ENCODE measurements at regions not wholly inside any gene's neighbourhood (a gene's known extent, or its start where the extent isn't known, plus 50 kb on each side); places are given as distances from the start of the nearest gene placed in this dataset.
"Not testable (repeated sequence)": the region's sequence is repeated elsewhere in the genome, so short reads cannot be mapped to it uniquely, and the experiment has no call there.

DNA sequence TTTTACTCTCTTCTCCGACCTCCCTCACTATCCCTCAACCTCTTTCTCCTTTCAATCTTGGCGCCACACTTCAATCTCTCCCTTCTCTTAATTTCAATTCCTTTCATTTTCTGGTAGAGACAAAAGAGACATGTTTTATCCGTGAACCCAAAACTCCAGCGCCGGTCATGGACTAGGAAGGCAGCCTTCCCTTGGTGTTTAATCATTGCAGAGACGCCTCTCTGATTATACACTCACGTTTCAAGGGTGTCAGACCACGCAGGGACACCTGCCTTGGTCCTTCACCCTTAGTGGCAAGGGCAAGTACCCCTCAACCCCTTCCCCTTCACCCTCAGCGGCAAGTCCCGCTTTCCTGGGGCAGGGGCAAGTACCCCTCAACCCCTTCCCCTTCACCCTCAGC, 92.3 kb upstream of the CCDC180 start:
- H3K4me3 Mint-ChIP-seq; CTCF ChIA-PET (ENCODE audit: partially characterized antibody); H3K4me3 ChIP-seq (ENCODE audit: low read length in 2 of 2); DNase-seq; H3K9me3 ChIP-seq (ENCODE audit: control insufficient read depth in 1 of 2, low read length in 2 of 2); POLR2A ChIA-PET (ENCODE audit: partially characterized antibody); H3K9me3 Mint-ChIP-seq; H3K27me3 ChIP-seq (ENCODE audit: insufficient read depth, low read length); H3K4me1 ChIP-seq (ENCODE audit: insufficient read depth, low read length); H3K36me3 ChIP-seq (ENCODE audit: insufficient read depth, low read length); H3K36me3 Mint-ChIP-seq; H3K27ac ChIP-seq (ENCODE audit: low read depth, low read length); H3K4me1 Mint-ChIP-seq; H3K27ac Mint-ChIP-seq; intact Hi-C loops (cut with micrococcal nuclease): not testable (repeated sequence)
- H3K27me3 Mint-ChIP-seq: peaks cover 6 to 13% of the 10 kb centered on the region in 2 donors

- H3K4me1 ChIP-seq (ENCODE audit: insufficient read depth, low read length); H3K36me3 ChIP-seq (ENCODE audit: insufficient read depth, low read length); CTCF ChIA-PET (ENCODE audit: partially characterized antibody); H3K27me3 ChIP-seq (ENCODE audit: insufficient read depth, low read length); H3K4me3 Mint-ChIP-seq; H3K4me3 ChIP-seq (ENCODE audit: low read length in 2 of 2); H3K9me3 ChIP-seq (ENCODE audit: control insufficient read depth in 1 of 2, low read length in 2 of 2); H3K4me1 Mint-ChIP-seq; H3K36me3 Mint-ChIP-seq; H3K27me3 Mint-ChIP-seq; H3K27ac ChIP-seq (ENCODE audit: low read depth, low read length); DNase-seq; intact Hi-C loops (cut with micrococcal nuclease); H3K9me3 Mint-ChIP-seq; H3K27ac Mint-ChIP-seq; POLR2A ChIA-PET (ENCODE audit: partially characterized antibody): not testable (repeated sequence)
These were observed 92.9 kb upstream of the CCDC180 start for GRCh38 chr9:97214556-97214955.

GRCh38 chr9:97199683-97200082, 107.8 kb upstream of the CCDC180 start:
- H3K9me3 ChIP-seq (ENCODE audit: control insufficient read depth in 1 of 2, low read length in 2 of 2); H3K4me3 ChIP-seq (ENCODE audit: low read length in 2 of 2); CTCF ChIA-PET (ENCODE audit: partially characterized antibody); H3K27me3 Mint-ChIP-seq; H3K27ac ChIP-seq (ENCODE audit: low read depth, low read length); H3K27me3 ChIP-seq (ENCODE audit: insufficient read depth, low read length); H3K4me3 Mint-ChIP-seq; H3K36me3 ChIP-seq (ENCODE audit: insufficient read depth, low read length); intact Hi-C loops (cut with micrococcal nuclease); POLR2A ChIA-PET (ENCODE audit: partially characterized antibody); H3K36me3 Mint-ChIP-seq; H3K4me1 ChIP-seq (ENCODE audit: insufficient read depth, low read length); H3K4me1 Mint-ChIP-seq; H3K27ac Mint-ChIP-seq: not testable (repeated sequence)
- peaks cover 0 to 37% (median 17%) of the 10 kb centered on the region in 8 donors for H3K9me3 Mint-ChIP-seq
- peak in 1 of 5 donors; percentile 24 for DNase-seq

DNA sequence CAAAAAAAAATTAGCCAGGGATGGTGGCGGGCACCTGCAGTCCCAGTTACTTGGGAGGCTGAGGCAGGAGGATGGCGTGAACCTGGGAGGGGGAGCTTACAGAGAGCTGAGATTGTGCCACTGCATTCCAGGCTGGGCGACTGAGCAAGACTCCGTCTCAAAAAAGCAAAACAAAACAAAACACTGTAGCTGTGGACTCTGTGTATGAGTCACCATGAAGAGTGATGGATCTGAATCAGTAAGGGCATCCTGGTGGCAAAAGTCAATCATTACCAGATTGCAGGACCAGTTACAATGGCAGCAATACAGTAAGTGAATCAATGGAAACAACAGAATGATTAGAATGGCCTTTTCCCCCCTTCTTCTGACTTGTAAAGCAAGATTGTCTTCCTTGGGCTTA, 113.7 kb upstream of the CCDC180 start:
- H3K27me3 Mint-ChIP-seq; H3K9me3 Mint-ChIP-seq; H3K27ac ChIP-seq (ENCODE audit: low read depth, low read length); H3K27me3 ChIP-seq (ENCODE audit: insufficient read depth, low read length); H3K4me1 ChIP-seq (ENCODE audit: insufficient read depth, low read length); POLR2A ChIA-PET (ENCODE audit: partially characterized antibody); CTCF ChIA-PET (ENCODE audit: partially characterized antibody); intact Hi-C loops (cut with micrococcal nuclease); H3K4me3 ChIP-seq (ENCODE audit: low read length in 2 of 2); H3K36me3 ChIP-seq (ENCODE audit: insufficient read depth, low read length); H3K4me3 Mint-ChIP-seq; H3K9me3 ChIP-seq (ENCODE audit: control insufficient read depth in 1 of 2, low read length in 2 of 2); DNase-seq; H3K27ac Mint-ChIP-seq; H3K4me1 Mint-ChIP-seq; H3K36me3 Mint-ChIP-seq: not testable (repeated sequence)

GRCh38 chr9:97188545-97188944, 118.9 kb upstream of the CCDC180 start:
- Mint-ChIP-seq H3K36me3 (peaks cover 2 to 5% of the 10 kb centered on the region in 2 donors), H3K9me3 (peaks cover 0 to 2% (median 0%) of the 10 kb centered on the region in 8 donors), H3K4me3 (no peak overlapping the region), H3K27ac (no peak overlapping the region), H3K27me3 (no peaks in the 10 kb centered on the region), H3K4me1 (no peaks in the 10 kb centered on the region)
- ChIA-PET CTCF (ENCODE audit: partially characterized antibody) (no interaction called here), POLR2A (ENCODE audit: partially characterized antibody) (no interaction called here)
- Histone ChIP-seq H3K27ac (ENCODE audit: low read depth, low read length) (no peak overlapping the region), H3K4me3 (ENCODE audit: low read length in 2 of 2) (no peak overlapping the region), H3K36me3 (ENCODE audit: insufficient read depth, low read length) (no peaks in the 10 kb centered on the region), H3K9me3 (ENCODE audit: control insufficient read depth in 1 of 2, low read length in 2 of 2) (no peaks in the 10 kb centered on the region), H3K4me1 (ENCODE audit: insufficient read depth, low read length) (no peaks in the 10 kb centered on the region), H3K27me3 (ENCODE audit: insufficient read depth, low read length) (no peaks in the 10 kb centered on the region)
- intact Hi-C loops (cut with micrococcal nuclease): no loop called here
- no peak for DNase-seq

DNA sequence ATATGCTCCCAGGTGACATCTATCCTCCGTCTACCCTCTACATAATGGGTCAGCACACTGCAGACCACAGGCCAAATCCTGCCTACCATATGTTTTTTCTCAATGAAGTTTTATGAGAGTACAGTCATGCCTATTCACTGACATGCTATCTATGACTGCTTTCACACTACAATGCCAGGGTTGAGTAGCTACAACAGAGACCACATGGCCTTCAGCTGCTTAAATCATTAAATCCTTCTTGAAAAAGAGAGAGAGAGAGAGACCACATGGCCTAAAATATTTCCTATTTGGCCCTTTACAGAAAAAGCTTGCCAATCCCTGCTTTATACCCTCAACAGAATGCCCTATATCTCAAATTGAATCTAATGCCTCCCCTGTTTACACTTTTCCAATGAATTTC, 119.8 kb upstream of the CCDC180 start:
- POLR2A ChIA-PET (ENCODE audit: partially characterized antibody); H3K36me3 ChIP-seq (ENCODE audit: insufficient read depth, low read length); H3K27me3 ChIP-seq (ENCODE audit: insufficient read depth, low read length); H3K4me3 ChIP-seq (ENCODE audit: low read length in 2 of 2); intact Hi-C loops (cut with micrococcal nuclease); H3K4me1 Mint-ChIP-seq; H3K27ac ChIP-seq (ENCODE audit: low read depth, low read length); H3K36me3 Mint-ChIP-seq; H3K4me1 ChIP-seq (ENCODE audit: insufficient read depth, low read length); H3K9me3 Mint-ChIP-seq; H3K4me3 Mint-ChIP-seq; H3K27me3 Mint-ChIP-seq; CTCF ChIA-PET (ENCODE audit: partially characterized antibody); H3K9me3 ChIP-seq (ENCODE audit: control insufficient read depth in 1 of 2, low read length in 2 of 2); H3K27ac Mint-ChIP-seq; DNase-seq: not testable (repeated sequence)

GRCh38 chr9:97186493-97186892, 121.0 kb upstream of the CCDC180 start:
- H3K27me3 ChIP-seq (ENCODE audit: insufficient read depth, low read length): no peaks in the 10 kb centered on the region
- no peaks in the 10 kb centered on the region for H3K9me3 Mint-ChIP-seq
- no peak overlapping the region for H3K27ac ChIP-seq (ENCODE audit: low read depth, low read length)
- no peak overlapping the region for H3K27ac Mint-ChIP-seq
- no peaks in the 10 kb centered on the region for H3K9me3 ChIP-seq (ENCODE audit: control insufficient read depth in 1 of 2, low read length in 2 of 2)
- POLR2A ChIA-PET (ENCODE audit: partially characterized antibody): no interaction called here
- no peak for DNase-seq
- H3K36me3 ChIP-seq (ENCODE audit: insufficient read depth, low read length): no peaks in the 10 kb centered on the region
- no peaks in the 10 kb centered on the region for H3K4me1 ChIP-seq (ENCODE audit: insufficient read depth, low read length)
- H3K4me3 Mint-ChIP-seq: no peak overlapping the region
- no peaks in the 10 kb centered on the region for H3K4me1 Mint-ChIP-seq
- intact Hi-C loops (cut with micrococcal nuclease): no loop called here
- H3K36me3 Mint-ChIP-seq: peaks cover 3 to 5% of the 10 kb centered on the region in 2 donors
- CTCF ChIA-PET (ENCODE audit: partially characterized antibody): no interaction called here
- no peaks in the 10 kb centered on the region for H3K27me3 Mint-ChIP-seq
- H3K4me3 ChIP-seq (ENCODE audit: low read length in 2 of 2): no peak overlapping the region

DNA sequence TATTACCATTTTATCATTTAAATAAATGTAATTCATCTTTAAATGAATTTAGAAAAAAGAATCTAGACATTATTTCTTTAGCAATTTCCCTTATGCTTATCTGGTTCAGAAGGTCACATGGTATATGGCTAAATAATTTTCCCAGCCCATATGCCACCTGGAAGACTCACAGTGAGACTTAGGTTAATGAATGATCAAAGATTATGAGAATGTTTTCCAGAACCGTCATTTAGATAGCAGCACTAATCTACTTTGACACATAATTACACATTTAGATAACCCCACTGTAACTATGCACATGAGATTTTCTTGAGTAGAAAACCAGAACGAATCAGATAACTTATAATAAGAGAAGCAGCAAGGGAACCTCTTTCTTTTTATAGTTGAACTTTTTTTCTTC, 124.9 kb upstream of the CCDC180 start:
- H3K27me3 Mint-ChIP-seq; H3K9me3 ChIP-seq (ENCODE audit: control insufficient read depth in 1 of 2, low read length in 2 of 2); H3K4me1 Mint-ChIP-seq; CTCF ChIA-PET (ENCODE audit: partially characterized antibody); H3K4me3 ChIP-seq (ENCODE audit: low read length in 2 of 2); H3K36me3 Mint-ChIP-seq; H3K36me3 ChIP-seq (ENCODE audit: insufficient read depth, low read length); POLR2A ChIA-PET (ENCODE audit: partially characterized antibody); H3K27ac Mint-ChIP-seq; H3K27me3 ChIP-seq (ENCODE audit: insufficient read depth, low read length); H3K27ac ChIP-seq (ENCODE audit: low read depth, low read length); DNase-seq; H3K4me1 ChIP-seq (ENCODE audit: insufficient read depth, low read length); intact Hi-C loops (cut with micrococcal nuclease); H3K9me3 Mint-ChIP-seq; H3K4me3 Mint-ChIP-seq: not testable (repeated sequence)
